HEK293 (cell line): ENCODE measurements at regions not wholly inside any gene's neighbourhood (a gene's known extent, or its start where the extent isn't known, plus 50 kb on each side); places are given as distances from the start of the nearest gene placed in this dataset.
A peak's percentile ranks its signal among the peaks of the same experiment; 100 is the strongest.

Experiments
- CTCF ChIA-PET: fragments of 350-600 bp; formaldehyde crosslinking; extraction: SDS; loops from one replicate; lab custom pipeline; 2021; ENCODE audit warnings: antibody characterized with exemption; lab: Yijun Ruan, JAX
- POLR2A ChIA-PET: fragments of 300-600 bp; formaldehyde crosslinking; extraction: SDS; loops from one replicate; lab custom pipeline; 2020; ENCODE audit warnings: antibody characterized with exemption, inconsistent platforms; lab: Yijun Ruan, JAX
- H3K27ac ChIP-seq: fragments of 200-500 bp; sonication (Bioruptor generic); 2 replicates; pipeline ENCODE4 v1.5.1; 2014; ENCODE audit warnings: low read depth, low read length, control low read depth, inconsistent platforms; ENCODE audit errors: extremely low read depth
- H3K36me3 ChIP-seq, 2 experiments: fragments of 200-500 bp in 1 of 2; sonication (Bioruptor generic) in 1 of 2; 1 replicate in 1 of 2; 2 replicates in 1 of 2; pipeline ENCODE4 v1.5.1; 2014 to 2017; ENCODE audit warnings: inconsistent platforms in 2 of 2, low read length in 2 of 2; ENCODE audit not compliant: control insufficient read depth in 2 of 2, insufficient read depth in 1 of 2
- H3K4me1 ChIP-seq: fragments of 200-500 bp; sonication (Bioruptor generic); 2 replicates; pipeline ENCODE4 v1.5.1; 2014; ENCODE audit warnings: mild to moderate bottlenecking, low read length, inconsistent platforms; ENCODE audit not compliant: control insufficient read depth, insufficient read depth
- H3K4me3 ChIP-seq: 2 replicates; pipeline ENCODE4 v1.5.1; 2011; ENCODE audit warnings: low read depth, mild to moderate bottlenecking, control low read depth, low read length, moderate library complexity
- H3K9me3 ChIP-seq: fragments of 200-500 bp; sonication (Bioruptor generic); 2 replicates; pipeline ENCODE4 v1.5.1; 2014; ENCODE audit warnings: low read depth, low read length, inconsistent platforms; ENCODE audit not compliant: control insufficient read depth, insufficient read depth
- BCL11A ChIP-seq: fragments of 450-650 bp; formaldehyde crosslinking; IDR thresholded peaks from 2 replicates; pipeline ENCODE4 v1.5.1; 2016; ENCODE audit warnings: low read depth, missing biosample characterization, missing genetic modification characterization
- BCL11B ChIP-seq: fragments of 450-650 bp; formaldehyde crosslinking; IDR thresholded peaks from 2 replicates; pipeline ENCODE4 v1.5.1; 2016; ENCODE audit warnings: low read depth, missing biosample characterization, missing genetic modification characterization
- REPIN1 ChIP-seq: fragments of 450-650 bp; formaldehyde crosslinking; IDR thresholded peaks from 2 replicates; pipeline ENCODE4 v1.5.1; 2017; ENCODE audit warnings: missing biosample characterization, missing genetic modification characterization, low read depth
- SETDB1 ChIP-seq: IDR thresholded peaks from one replicate; pipeline ENCODE4 v1.6.1; 2017; ENCODE audit warnings: mild to moderate bottlenecking, low read length, moderate library complexity, mixed read lengths; ENCODE audit not compliant: insufficient read length
- ZBTB17 ChIP-seq: fragments of 450-650 bp; formaldehyde crosslinking; IDR thresholded peaks from 2 replicates; pipeline ENCODE4 v1.5.1; 2016; ENCODE audit warnings: missing biosample characterization, missing genetic modification characterization
- ZFHX2 ChIP-seq: fragments of 450-650 bp; formaldehyde crosslinking; conservative IDR thresholded peaks from 2 replicates; pipeline ENCODE4 v1.5.1; 2016; ENCODE audit warnings: missing biosample characterization, missing genetic modification characterization
- ZFP69B ChIP-seq: fragments of 450-650 bp; formaldehyde crosslinking; IDR thresholded peaks from 2 replicates; pipeline ENCODE4 v1.5.1; 2016; ENCODE audit warnings: missing biosample characterization, missing genetic modification characterization
- ZNF221 ChIP-seq: fragments of 450-650 bp; formaldehyde crosslinking; IDR thresholded peaks from 2 replicates; pipeline ENCODE4 v1.5.1; 2017; ENCODE audit warnings: missing biosample characterization, missing genetic modification characterization, borderline replicate concordance
- ZNF426 ChIP-seq: fragments of 450-650 bp; formaldehyde crosslinking; IDR thresholded peaks from 2 replicates; pipeline ENCODE4 v1.5.1; 2017; ENCODE audit warnings: missing biosample characterization, missing genetic modification characterization, mild to moderate bottlenecking, inconsistent platforms, moderate library complexity
- ZNF555 ChIP-seq: fragments of 450-650 bp; formaldehyde crosslinking; conservative IDR thresholded peaks from 2 replicates; pipeline ENCODE4 v1.5.1; 2017; ENCODE audit warnings: missing biosample characterization, mild to moderate bottlenecking, missing genetic modification characterization, inconsistent platforms
- ZNF558 ChIP-seq: fragments of 450-650 bp; formaldehyde crosslinking; IDR thresholded peaks from 2 replicates; pipeline ENCODE4 v1.5.1; 2016; ENCODE audit warnings: missing biosample characterization, missing genetic modification characterization
- ZNF560 ChIP-seq: fragments of 450-650 bp; formaldehyde crosslinking; IDR thresholded peaks from 2 replicates; pipeline ENCODE4 v1.5.1; 2017; ENCODE audit warnings: missing biosample characterization, missing genetic modification characterization, borderline replicate concordance
- ZNF600 ChIP-seq: fragments of 450-650 bp; formaldehyde crosslinking; IDR thresholded peaks from 2 replicates; pipeline ENCODE4 v1.5.1; 2016; ENCODE audit warnings: missing biosample characterization, missing genetic modification characterization
- ZNF777 ChIP-seq: fragments of 450-650 bp; formaldehyde crosslinking; IDR thresholded peaks from 2 replicates; pipeline ENCODE4 v1.5.1; 2017; ENCODE audit warnings: missing biosample characterization, missing genetic modification characterization, borderline replicate concordance
- TF ChIP-seq, protein P1 (sequence below): fragments of 450-650 bp; formaldehyde crosslinking; IDR thresholded peaks from 2 replicates; pipeline ENCODE4 v1.5.1; 2016; ENCODE audit warnings: missing biosample characterization, missing genetic modification characterization
- TF ChIP-seq, protein P2 (sequence below): fragments of 450-650 bp; formaldehyde crosslinking; IDR thresholded peaks from 2 replicates; pipeline ENCODE4 v1.5.1; 2016; ENCODE audit warnings: missing biosample characterization, missing genetic modification characterization, borderline replicate concordance
- TF ChIP-seq, protein P3 (sequence below): fragments of 450-650 bp; formaldehyde crosslinking; IDR thresholded peaks from 2 replicates; pipeline ENCODE4 v1.5.1; 2016; ENCODE audit warnings: missing biosample characterization, missing genetic modification characterization
- TF ChIP-seq, protein P4 (sequence below): fragments of 450-650 bp; IDR thresholded peaks from 2 replicates; pipeline ENCODE4 v1.5.1; 2018; ENCODE audit warnings: missing biosample characterization, mild to moderate bottlenecking, missing genetic modification characterization

DNA sequence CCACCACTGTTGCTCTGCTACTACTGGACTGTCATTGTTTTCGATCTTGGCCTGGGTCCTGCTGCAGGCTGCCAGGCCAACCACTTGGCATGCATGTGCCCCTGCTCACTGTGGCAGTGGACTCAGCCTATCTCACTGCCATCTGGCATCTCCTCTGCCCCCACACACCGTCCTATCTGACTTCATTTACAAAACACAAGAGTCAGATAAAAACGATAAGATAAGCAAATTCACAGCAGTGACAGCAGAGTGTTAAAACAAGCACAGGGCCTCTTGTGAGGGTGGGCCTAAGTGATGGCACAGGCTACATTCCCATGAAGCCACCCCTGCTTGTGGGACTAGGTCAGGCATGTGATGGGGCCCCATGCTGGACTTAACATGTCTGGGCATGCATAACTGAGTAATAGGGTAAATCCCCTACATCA lies 68.1 kb downstream of the CRYGS start:
- Histone ChIP-seq H3K36me3 (no peaks in the 10 kb centered on the region), H3K4me1 (no peaks in the 10 kb centered on the region), H3K27ac (no peak overlapping the region), H3K4me3 (no peak overlapping the region), H3K9me3 (no peaks in the 10 kb centered on the region)
- TF ChIP-seq, protein P1, sequence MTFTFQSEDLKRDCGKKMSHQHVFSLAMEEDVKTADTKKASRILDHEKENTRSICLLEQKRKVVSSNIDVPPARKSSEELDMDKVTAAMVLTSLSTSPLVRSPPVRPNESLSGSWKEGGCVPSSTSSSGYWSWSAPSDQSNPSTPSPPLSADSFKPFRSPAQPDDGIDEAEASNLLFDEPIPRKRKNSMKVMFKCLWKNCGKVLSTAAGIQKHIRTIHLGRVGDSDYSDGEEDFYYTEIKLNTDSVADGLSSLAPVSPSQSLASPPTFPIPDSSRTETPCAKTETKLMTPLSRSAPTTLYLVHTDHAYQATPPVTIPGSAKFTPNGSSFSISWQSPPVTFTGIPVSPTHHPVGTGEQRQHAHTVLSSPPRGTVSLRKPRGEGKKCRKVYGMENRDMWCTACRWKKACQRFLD (tag by site-specific recombination), result no peak
- peak; percentile 66 for TF ChIP-seq ZFHX2 (tag by site-specific recombination)
- ChIA-PET POLR2A (no interaction called here), CTCF (interaction anchor here (0.6 kb wide), 1 partner anchor 346 kb away, joined by 3 read pairs; no protein-coding TSS in a partner anchor)

DNA sequence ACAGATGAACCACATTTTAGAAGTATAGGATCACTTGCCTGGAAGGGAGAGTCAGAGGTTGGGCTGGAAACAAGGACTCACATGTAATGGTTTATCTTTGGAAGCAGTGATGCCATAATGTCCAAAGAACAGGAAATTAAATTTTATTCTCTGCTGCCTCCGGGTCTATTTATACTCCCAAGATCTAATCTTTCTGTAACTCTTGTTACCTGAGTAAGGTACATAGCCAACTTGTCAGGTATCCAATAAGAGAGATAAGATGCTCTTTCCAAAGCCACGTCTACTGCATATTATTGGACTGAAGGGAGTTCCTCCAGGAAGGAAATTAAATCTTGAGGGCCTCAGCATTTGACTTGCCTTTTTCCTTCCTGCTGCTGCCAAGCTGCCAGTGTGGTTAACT lies 71.0 kb downstream of the CRYGS start:
- Histone ChIP-seq H3K9me3 (no peaks in the 10 kb centered on the region), H3K4me1 (no peaks in the 10 kb centered on the region), H3K36me3 (no peaks in the 10 kb centered on the region), H3K4me3 (no peak overlapping the region), H3K27ac (no peak overlapping the region)
- CTCF ChIA-PET, result interaction anchor here (0.6 kb wide), 1 partner anchor 10 kb away, joined by 3 read pairs; no protein-coding TSS in a partner anchor
- POLR2A ChIA-PET, result no interaction called here
- TF ChIP-seq, protein P2, sequence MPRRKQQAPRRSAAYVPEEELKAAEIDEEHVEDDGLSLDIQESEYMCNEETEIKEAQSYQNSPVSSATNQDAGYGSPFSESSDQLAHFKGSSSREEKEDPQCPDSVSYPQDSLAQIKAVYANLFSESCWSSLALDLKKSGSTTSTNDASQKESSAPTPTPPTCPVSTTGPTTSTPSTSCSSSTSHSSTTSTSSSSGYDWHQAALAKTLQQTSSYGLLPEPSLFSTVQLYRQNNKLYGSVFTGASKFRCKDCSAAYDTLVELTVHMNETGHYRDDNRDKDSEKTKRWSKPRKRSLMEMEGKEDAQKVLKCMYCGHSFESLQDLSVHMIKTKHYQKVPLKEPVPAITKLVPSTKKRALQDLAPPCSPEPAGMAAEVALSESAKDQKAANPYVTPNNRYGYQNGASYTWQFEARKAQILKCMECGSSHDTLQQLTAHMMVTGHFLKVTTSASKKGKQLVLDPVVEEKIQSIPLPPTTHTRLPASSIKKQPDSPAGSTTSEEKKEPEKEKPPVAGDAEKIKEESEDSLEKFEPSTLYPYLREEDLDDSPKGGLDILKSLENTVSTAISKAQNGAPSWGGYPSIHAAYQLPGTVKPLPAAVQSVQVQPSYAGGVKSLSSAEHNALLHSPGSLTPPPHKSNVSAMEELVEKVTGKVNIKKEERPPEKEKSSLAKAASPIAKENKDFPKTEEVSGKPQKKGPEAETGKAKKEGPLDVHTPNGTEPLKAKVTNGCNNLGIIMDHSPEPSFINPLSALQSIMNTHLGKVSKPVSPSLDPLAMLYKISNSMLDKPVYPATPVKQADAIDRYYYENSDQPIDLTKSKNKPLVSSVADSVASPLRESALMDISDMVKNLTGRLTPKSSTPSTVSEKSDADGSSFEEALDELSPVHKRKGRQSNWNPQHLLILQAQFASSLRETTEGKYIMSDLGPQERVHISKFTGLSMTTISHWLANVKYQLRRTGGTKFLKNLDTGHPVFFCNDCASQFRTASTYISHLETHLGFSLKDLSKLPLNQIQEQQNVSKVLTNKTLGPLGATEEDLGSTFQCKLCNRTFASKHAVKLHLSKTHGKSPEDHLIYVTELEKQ (tag by site-specific recombination), result no peak
- TF ChIP-seq, protein P3, sequence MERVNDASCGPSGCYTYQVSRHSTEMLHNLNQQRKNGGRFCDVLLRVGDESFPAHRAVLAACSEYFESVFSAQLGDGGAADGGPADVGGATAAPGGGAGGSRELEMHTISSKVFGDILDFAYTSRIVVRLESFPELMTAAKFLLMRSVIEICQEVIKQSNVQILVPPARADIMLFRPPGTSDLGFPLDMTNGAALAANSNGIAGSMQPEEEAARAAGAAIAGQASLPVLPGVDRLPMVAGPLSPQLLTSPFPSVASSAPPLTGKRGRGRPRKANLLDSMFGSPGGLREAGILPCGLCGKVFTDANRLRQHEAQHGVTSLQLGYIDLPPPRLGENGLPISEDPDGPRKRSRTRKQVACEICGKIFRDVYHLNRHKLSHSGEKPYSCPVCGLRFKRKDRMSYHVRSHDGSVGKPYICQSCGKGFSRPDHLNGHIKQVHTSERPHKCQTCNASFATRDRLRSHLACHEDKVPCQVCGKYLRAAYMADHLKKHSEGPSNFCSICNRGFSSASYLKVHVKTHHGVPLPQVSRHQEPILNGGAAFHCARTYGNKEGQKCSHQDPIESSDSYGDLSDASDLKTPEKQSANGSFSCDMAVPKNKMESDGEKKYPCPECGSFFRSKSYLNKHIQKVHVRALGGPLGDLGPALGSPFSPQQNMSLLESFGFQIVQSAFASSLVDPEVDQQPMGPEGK, result no peak
- TF ChIP-seq ZNF555 (tag by site-specific recombination) (no peak), ZNF426 (tag by site-specific recombination) (no peak), SETDB1 (no peak), BCL11B (tag by site-specific recombination) (no peak), ZBTB17 (no peak), ZNF600 (no peak), ZNF221 (tag by site-specific recombination) (no peak), REPIN1 (tag by site-specific recombination) (no peak), ZFP69B (no peak)

DNA sequence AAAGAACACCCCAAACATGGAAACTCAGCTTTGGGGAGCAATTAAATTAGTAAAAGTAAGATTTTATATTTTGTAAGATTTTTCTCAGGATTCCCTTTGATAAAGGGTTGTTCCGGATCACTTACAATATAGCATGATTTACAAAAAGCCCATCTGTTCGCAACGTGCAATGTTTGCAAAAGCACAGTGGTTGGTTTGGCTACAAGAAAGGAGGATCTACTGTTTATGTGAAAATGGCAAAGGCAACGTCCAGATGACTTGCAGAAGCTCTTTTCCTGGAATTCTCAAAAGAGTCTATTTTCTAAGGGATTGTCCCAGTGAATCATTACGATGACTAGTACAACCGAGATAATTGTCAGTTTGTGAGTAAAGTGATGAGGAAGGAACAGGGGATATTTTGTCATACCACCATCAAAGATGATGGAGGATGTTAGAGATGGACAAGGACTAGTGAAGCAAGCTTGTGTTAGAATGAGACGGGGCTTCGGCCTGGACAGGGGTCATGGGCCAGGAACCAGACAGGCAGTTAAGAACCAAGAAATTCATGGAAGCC lies 71.6 kb downstream of the CRYGS start:
- TF ChIP-seq ZNF777, result no peak
- TF ChIP-seq ZNF558 (tag by site-specific recombination), result no peak
- no peak for TF ChIP-seq BCL11A (tag by site-specific recombination)
- TF ChIP-seq, protein P4, sequence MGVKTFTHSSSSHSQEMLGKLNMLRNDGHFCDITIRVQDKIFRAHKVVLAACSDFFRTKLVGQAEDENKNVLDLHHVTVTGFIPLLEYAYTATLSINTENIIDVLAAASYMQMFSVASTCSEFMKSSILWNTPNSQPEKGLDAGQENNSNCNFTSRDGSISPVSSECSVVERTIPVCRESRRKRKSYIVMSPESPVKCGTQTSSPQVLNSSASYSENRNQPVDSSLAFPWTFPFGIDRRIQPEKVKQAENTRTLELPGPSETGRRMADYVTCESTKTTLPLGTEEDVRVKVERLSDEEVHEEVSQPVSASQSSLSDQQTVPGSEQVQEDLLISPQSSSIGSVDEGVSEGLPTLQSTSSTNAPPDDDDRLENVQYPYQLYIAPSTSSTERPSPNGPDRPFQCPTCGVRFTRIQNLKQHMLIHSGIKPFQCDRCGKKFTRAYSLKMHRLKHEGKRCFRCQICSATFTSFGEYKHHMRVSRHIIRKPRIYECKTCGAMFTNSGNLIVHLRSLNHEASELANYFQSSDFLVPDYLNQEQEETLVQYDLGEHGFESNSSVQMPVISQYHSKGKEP (tag by site-specific recombination), result no peak
- no peak for TF ChIP-seq ZNF560 (tag by site-specific recombination)
- no peaks in the 10 kb centered on the region for H3K36me3 ChIP-seq
- no peaks in the 10 kb centered on the region for H3K9me3 ChIP-seq
- no peak overlapping the region for H3K4me3 ChIP-seq
- H3K27ac ChIP-seq, result no peak overlapping the region
- no peaks in the 10 kb centered on the region for H3K4me1 ChIP-seq
- ChIA-PET POLR2A (no interaction called here), CTCF (no interaction called here)
